IMR-90 (cell line): ENCODE measurements at regions not wholly inside any gene's neighbourhood (a gene's known extent, or its start where the extent isn't known, plus 50 kb on each side); places are given as distances from the start of the nearest gene placed in this dataset.

Experiments
- ATAC-seq: fragments of 200-7000 bp; cut with Tn5 transposase; 2 replicates; pipeline ENCODE4 v1.9.1; 2020; ENCODE audit warnings: low read depth, mild to moderate bottlenecking, moderate library complexity
- BruUV-seq: library from RNA; stranded (reverse); fragments of 400-500 nt; replicated peaks from 2 replicates; lab custom pipeline; 2021; lab: Mats Ljungman, UMichigan
- CTCF ChIA-PET: fragments of 300-600 bp; formaldehyde crosslinking; extraction: SDS; loops from one replicate; lab custom pipeline; 2021; ENCODE audit warnings: antibody characterized with exemption; lab: Yijun Ruan, JAX
- POLR2A ChIA-PET: fragments of 300-600 bp; sonication (Branson Sonifier 250); formaldehyde crosslinking; loops from one replicate; lab custom pipeline; 2022; ENCODE audit warnings: antibody characterized with exemption; ENCODE audit not compliant: unreplicated experiment; lab: Charles Lee
- DNase-seq: peaks from one replicate; pipeline ENCODE4 v3.0.0; 2013
- H2AFZ ChIP-seq: replicated peaks from 2 replicates; pipeline ENCODE3; 2013; ENCODE audit warnings: low read length, mild to moderate bottlenecking; ENCODE audit not compliant: poor library complexity
- H2AK5ac ChIP-seq: 2 replicates; pipeline ENCODE4 v1.6.1; 2013; ENCODE audit warnings: low read depth, low read length, inconsistent platforms
- H2AK9ac ChIP-seq: replicated peaks from 2 replicates; pipeline ENCODE3; 2013; ENCODE audit warnings: mild to moderate bottlenecking, low read depth, low read length, moderate library complexity; ENCODE audit not compliant: poor library complexity
- H2BK120ac ChIP-seq: 2 replicates; pipeline ENCODE4 v1.6.1; 2013; ENCODE audit warnings: low read depth, low read length, inconsistent platforms
- H2BK15ac ChIP-seq: 3 replicates; pipeline ENCODE4 v1.6.1; 2013; ENCODE audit warnings: low read depth, low read length, inconsistent platforms
- H2BK20ac ChIP-seq: 2 replicates; pipeline ENCODE4 v1.6.1; 2013; ENCODE audit warnings: low read depth, mild to moderate bottlenecking, inconsistent platforms, low read length, moderate library complexity
- H2BK5ac ChIP-seq: 2 replicates; pipeline ENCODE4 v1.6.1; 2013; ENCODE audit warnings: mild to moderate bottlenecking, low read depth, low read length, inconsistent platforms; ENCODE audit not compliant: poor library complexity, severe bottlenecking
- H3K14ac ChIP-seq: replicated peaks from 2 replicates; pipeline ENCODE4 v1.6.1; 2013; ENCODE audit warnings: low read depth, low read length, inconsistent platforms
- H3K18ac ChIP-seq: 2 replicates; pipeline ENCODE4 v1.6.1; 2013; ENCODE audit warnings: low read depth, low read length, control low read depth
- H3K23ac ChIP-seq: 2 replicates; pipeline ENCODE4 v1.6.1; 2013; ENCODE audit warnings: low read depth, low read length, inconsistent platforms
- H3K27ac ChIP-seq: 2 replicates; pipeline ENCODE4 v1.5.1; 2013; ENCODE audit warnings: mild to moderate bottlenecking, control low read depth, low read length; ENCODE audit not compliant: insufficient read depth
- H3K27me3 ChIP-seq: 2 replicates; pipeline ENCODE4 v1.6.1; 2013; ENCODE audit warnings: low read length; ENCODE audit not compliant: control insufficient read depth, insufficient read depth
- H3K36me3 ChIP-seq: 2 replicates; pipeline ENCODE4 v1.6.1; 2013; ENCODE audit warnings: low read length, mixed read lengths; ENCODE audit not compliant: control insufficient read depth, insufficient read depth
- H3K4ac ChIP-seq: 2 replicates; pipeline ENCODE4 v1.6.1; 2013; ENCODE audit warnings: low read depth, low read length, inconsistent platforms
- H3K4me1 ChIP-seq: 2 replicates; pipeline ENCODE4 v1.6.1; 2013; ENCODE audit warnings: low read length, mixed read lengths; ENCODE audit not compliant: control insufficient read depth, insufficient read depth
- H3K4me2 ChIP-seq: 2 replicates; pipeline ENCODE4 v1.6.1; 2013; ENCODE audit warnings: low read depth, mild to moderate bottlenecking, control low read depth, low read length, moderate library complexity
- H3K4me3 ChIP-seq: 2 replicates; pipeline ENCODE4 v1.5.1; 2013; ENCODE audit warnings: low read depth, mild to moderate bottlenecking, control low read depth, low read length, moderate library complexity; ENCODE audit not compliant: insufficient read depth
- H3K56ac ChIP-seq: 2 replicates; pipeline ENCODE4 v1.6.1; 2013; ENCODE audit warnings: low read length, inconsistent platforms; ENCODE audit not compliant: insufficient read depth; ENCODE audit errors: extremely low read depth
- H3K79me1 ChIP-seq, 2 experiments: 2 replicates each; pipeline ENCODE4 v1.6.1; 2013; ENCODE audit warnings: low read length in 2 of 2, inconsistent platforms in 1 of 2, low read depth in 1 of 2
- H3K9ac ChIP-seq: 2 replicates; pipeline ENCODE4 v1.6.1; 2013; ENCODE audit warnings: low read depth, low read length, control low read depth
- H3K9me1 ChIP-seq: 2 replicates; pipeline ENCODE4 v1.6.1; 2013; ENCODE audit warnings: low read length, inconsistent platforms; ENCODE audit not compliant: insufficient read depth
- H3K9me3 ChIP-seq: 2 replicates; pipeline ENCODE4 v1.6.1; 2013; ENCODE audit warnings: low read length; ENCODE audit not compliant: control insufficient read depth, insufficient read depth
- H4K20me1 ChIP-seq: 2 replicates; pipeline ENCODE4 v1.6.1; 2013; ENCODE audit warnings: low read length, inconsistent platforms; ENCODE audit not compliant: insufficient read depth
- H4K5ac ChIP-seq: 2 replicates; pipeline ENCODE4 v1.6.1; 2013; ENCODE audit warnings: mild to moderate bottlenecking, low read depth, low read length, control low read depth
- H4K8ac ChIP-seq, 2 experiments: 2 replicates each; pipeline ENCODE4 v1.6.1; 2013; ENCODE audit warnings: low read depth in 2 of 2, low read length in 2 of 2, control low read depth in 1 of 2, inconsistent platforms in 1 of 2
- H4K91ac ChIP-seq: 2 replicates; pipeline ENCODE4 v1.6.1; 2013; ENCODE audit warnings: low read depth, low read length, inconsistent platforms; ENCODE audit not compliant: insufficient read depth
- CHD1 ChIP-seq: IDR thresholded peaks from 2 replicates; pipeline ENCODE4 v1.6.1; 2012; ENCODE audit warnings: low read depth, low read length, improper control_type of control experiment
- CTCF ChIP-seq: conservative IDR thresholded peaks from 2 replicates; pipeline ENCODE4 v1.5.1; 2012; ENCODE audit warnings: mild to moderate bottlenecking, low read depth, low read length, improper control_type of control experiment
- POLR2A ChIP-seq: IDR thresholded peaks from 2 replicates; pipeline ENCODE4 v1.6.1; 2012; ENCODE audit warnings: mild to moderate bottlenecking, low read depth, low read length
- WGBS, 2 experiments: methylation state at CpG; one replicate each; pipeline versions ENCODE4 v1.1.5 to v1.1.7; 2013; ENCODE audit warnings: missing lambda C conversion rate in 2 of 2; ENCODE audit not compliant: insufficient read length in 1 of 2; ENCODE audit errors: extremely low coverage in 2 of 2; 5-methylcytosine and 5-hydroxymethylcytosine counted together
- dilution Hi-C: fragments of 300-500 bp; cut with HindIII; formaldehyde crosslinking; loops from one replicate; pipeline ENCODE4 v1.14.3; 2018; ENCODE audit warnings: low sequenced_read_pairs; ENCODE audit not compliant: unreplicated experiment
- in situ Hi-C: fragments of 300-500 bp; cut with MboI; formaldehyde crosslinking; loops from 3 replicates; pipeline ENCODE4 v1.14.3; 2019; ENCODE audit warnings: low sequenced_read_pairs, inconsistent platforms, mixed read lengths
- intact Hi-C: fragments of 100-400 bp; cut with micrococcal nuclease; formaldehyde crosslinking; loops from 2 replicates; pipeline ENCODE4 v1.10.0; 2022
- TF ChIP-seq, protein P1 (sequence below): fragments of 150-350 bp; IDR thresholded peaks from 2 replicates; pipeline ENCODE4 v1.6.1; 2016; ENCODE audit warnings: low read depth, mild to moderate bottlenecking, low read length, moderate library complexity, borderline replicate concordance

GRCh38 chr13:87094646-87095045 lies 576.5 kb upstream of the SLITRK5 start:
- no peaks in the 10 kb centered on the region for H3K9me1 ChIP-seq
- in situ Hi-C loops (no loop called here), dilution Hi-C loops (no loop called here), intact Hi-C loops (no loop called here)
- no peak overlapping the region for H3K23ac ChIP-seq
- H3K9me3 ChIP-seq = no peaks in the 10 kb centered on the region
- H3K79me1 ChIP-seq = no peaks in the 10 kb centered on the region
- no peak for TF ChIP-seq CHD1
- no peak for TF ChIP-seq POLR2A
- TF ChIP-seq CTCF = no peak
- TF ChIP-seq, protein P1, sequence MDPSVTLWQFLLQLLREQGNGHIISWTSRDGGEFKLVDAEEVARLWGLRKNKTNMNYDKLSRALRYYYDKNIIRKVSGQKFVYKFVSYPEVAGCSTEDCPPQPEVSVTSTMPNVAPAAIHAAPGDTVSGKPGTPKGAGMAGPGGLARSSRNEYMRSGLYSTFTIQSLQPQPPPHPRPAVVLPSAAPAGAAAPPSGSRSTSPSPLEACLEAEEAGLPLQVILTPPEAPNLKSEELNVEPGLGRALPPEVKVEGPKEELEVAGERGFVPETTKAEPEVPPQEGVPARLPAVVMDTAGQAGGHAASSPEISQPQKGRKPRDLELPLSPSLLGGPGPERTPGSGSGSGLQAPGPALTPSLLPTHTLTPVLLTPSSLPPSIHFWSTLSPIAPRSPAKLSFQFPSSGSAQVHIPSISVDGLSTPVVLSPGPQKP = no peak
- 0 out of 2 replicates have a peak overlapping the region, but pooled peaks have one; percentile 54 for H3K14ac ChIP-seq
- H4K91ac ChIP-seq = no peak overlapping the region
- H4K20me1 ChIP-seq = no peaks in the 10 kb centered on the region
- ChIA-PET CTCF (no interaction called here), POLR2A (no interaction called here)
- H3K18ac ChIP-seq = peak overlapping the region; percentile 75; the same call in 1 of the 2 replicates
- H3K4ac ChIP-seq = 0 out of 2 replicates have a peak overlapping the region, but pooled peaks have one; percentile 22
- peak overlapping the region; percentile 71 for H2BK5ac ChIP-seq
- H2AK5ac ChIP-seq = no peak overlapping the region
- BruUV-seq = no TSS peak
- DNase-seq (no peak), ATAC-seq (no peak)
- H3K9ac ChIP-seq = no peak overlapping the region
- peak overlapping the region; percentile 36 to 66; a peak in 2 of 4 replicates for H4K8ac ChIP-seq
- peak overlapping the region; percentile 2; the same call in 1 of the 2 replicates for H2BK20ac ChIP-seq
- H3K4me2 ChIP-seq = no peak overlapping the region
- H3K36me3 ChIP-seq = no peaks in the 10 kb centered on the region
- H3K4me1 ChIP-seq = peaks cover 2% of the 10 kb centered on the region; the same call in 1 of the 2 replicates
- no peak overlapping the region for H3K4me3 ChIP-seq
- peak overlapping the region; percentile 6; the same call in 2 of the 3 replicates for H2BK15ac ChIP-seq
- no peak overlapping the region for H3K27ac ChIP-seq
- peak overlapping the region; percentile 79; the same call in 1 of the 2 replicates for H2BK120ac ChIP-seq
- WGBS, 2 experiments = no CpG with 5 or more reads among the region's 3 CpGs
- H2AK9ac ChIP-seq = no peak overlapping the region
- H3K27me3 ChIP-seq = no peaks in the 10 kb centered on the region
- peak overlapping the region; percentile 7; the same call in 1 of the 2 replicates for H4K5ac ChIP-seq
- H3K56ac ChIP-seq = no peak overlapping the region
- H2AFZ ChIP-seq = no peak overlapping the region
